PFSK-1 (cell line): ENCODE measurements at regions not wholly inside any gene's neighbourhood (a gene's known extent, or its start where the extent isn't known, plus 50 kb on each side); places are given as distances from the start of the nearest gene placed in this dataset.

Experiments used
- FOXP2 ChIP-seq: optimal IDR thresholded peaks from 2 replicates; pipeline ENCODE3; 2011; ENCODE audit warnings: borderline replicate concordance, control low read depth, inconsistent platforms; ENCODE audit not compliant: insufficient read depth; ENCODE audit errors: extremely low read length, extremely low read depth
- POLR2AphosphoS5 ChIP-seq: IDR thresholded peaks from 2 replicates; pipeline ENCODE4 v1.6.1; 2012; ENCODE audit warnings: low read depth, mild to moderate bottlenecking, control low read depth, low read length, moderate library complexity
- SIN3A ChIP-seq: IDR thresholded peaks from 2 replicates; pipeline ENCODE4 v1.6.1; 2012; ENCODE audit warnings: mild to moderate bottlenecking, low read length, moderate library complexity, borderline replicate concordance; ENCODE audit not compliant: insufficient read depth
- TAF1 ChIP-seq: IDR thresholded peaks from 2 replicates; pipeline ENCODE4 v1.6.1; 2012; ENCODE audit warnings: low read length, control low read depth, borderline replicate concordance; ENCODE audit not compliant: insufficient read depth
- TF ChIP-seq, protein P1 (sequence below), 2 experiments: IDR thresholded peaks; 2 replicates each; pipeline versions ENCODE4 v1.6.1 to v1.8.0; 2011 to 2012; ENCODE audit warnings: low read depth in 2 of 2, low read length in 2 of 2, control low read depth in 1 of 2, inconsistent platforms in 1 of 2, mild to moderate bottlenecking in 1 of 2, moderate library complexity in 1 of 2; ENCODE audit not compliant: insufficient read depth in 1 of 2

DNA sequence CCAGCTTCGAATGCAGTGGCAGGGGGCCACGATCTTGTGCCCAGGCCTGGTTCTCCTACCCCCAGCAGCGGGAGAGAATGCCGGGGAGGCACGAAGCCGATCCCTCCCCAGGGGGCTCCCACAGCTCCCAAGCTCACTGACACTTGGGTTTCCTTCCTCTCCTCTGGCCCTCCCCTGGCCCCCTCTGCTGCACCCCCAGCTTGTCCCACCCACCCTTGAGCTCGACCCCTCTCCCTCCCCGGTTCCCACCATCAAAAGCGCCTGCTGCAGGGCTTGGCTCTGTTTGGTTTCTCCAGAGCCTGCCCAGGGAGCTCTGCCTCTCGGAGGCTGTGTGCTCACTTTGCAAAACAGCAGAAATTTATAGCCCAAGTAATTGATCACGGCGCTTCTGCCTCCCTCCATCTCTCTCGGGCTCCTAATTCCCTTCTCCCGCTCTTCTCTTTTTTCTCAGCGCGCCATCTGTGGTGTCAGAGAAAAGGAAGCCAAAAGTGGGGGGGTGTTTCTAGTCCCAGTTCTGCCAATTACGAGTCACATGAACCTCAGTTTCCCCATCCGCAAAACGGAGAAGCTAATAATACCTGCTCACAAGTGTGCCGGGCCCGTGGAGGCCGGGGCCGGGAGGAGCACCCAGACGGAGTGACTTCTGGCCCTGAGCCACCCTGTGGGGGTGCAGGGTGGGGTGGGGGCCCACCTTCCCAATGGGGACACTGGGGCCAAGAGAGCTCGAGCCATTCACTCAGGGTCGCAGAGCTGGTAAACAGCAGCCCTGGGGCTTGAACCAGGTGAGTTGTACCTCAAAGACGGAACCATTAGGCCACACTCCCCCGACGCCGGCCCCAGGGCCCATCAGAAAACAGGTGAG lies 141.2 kb upstream of the IER5L start:
- TF ChIP-seq TAF1 (no peak), SIN3A (no peak)
- TF ChIP-seq, protein P1, sequence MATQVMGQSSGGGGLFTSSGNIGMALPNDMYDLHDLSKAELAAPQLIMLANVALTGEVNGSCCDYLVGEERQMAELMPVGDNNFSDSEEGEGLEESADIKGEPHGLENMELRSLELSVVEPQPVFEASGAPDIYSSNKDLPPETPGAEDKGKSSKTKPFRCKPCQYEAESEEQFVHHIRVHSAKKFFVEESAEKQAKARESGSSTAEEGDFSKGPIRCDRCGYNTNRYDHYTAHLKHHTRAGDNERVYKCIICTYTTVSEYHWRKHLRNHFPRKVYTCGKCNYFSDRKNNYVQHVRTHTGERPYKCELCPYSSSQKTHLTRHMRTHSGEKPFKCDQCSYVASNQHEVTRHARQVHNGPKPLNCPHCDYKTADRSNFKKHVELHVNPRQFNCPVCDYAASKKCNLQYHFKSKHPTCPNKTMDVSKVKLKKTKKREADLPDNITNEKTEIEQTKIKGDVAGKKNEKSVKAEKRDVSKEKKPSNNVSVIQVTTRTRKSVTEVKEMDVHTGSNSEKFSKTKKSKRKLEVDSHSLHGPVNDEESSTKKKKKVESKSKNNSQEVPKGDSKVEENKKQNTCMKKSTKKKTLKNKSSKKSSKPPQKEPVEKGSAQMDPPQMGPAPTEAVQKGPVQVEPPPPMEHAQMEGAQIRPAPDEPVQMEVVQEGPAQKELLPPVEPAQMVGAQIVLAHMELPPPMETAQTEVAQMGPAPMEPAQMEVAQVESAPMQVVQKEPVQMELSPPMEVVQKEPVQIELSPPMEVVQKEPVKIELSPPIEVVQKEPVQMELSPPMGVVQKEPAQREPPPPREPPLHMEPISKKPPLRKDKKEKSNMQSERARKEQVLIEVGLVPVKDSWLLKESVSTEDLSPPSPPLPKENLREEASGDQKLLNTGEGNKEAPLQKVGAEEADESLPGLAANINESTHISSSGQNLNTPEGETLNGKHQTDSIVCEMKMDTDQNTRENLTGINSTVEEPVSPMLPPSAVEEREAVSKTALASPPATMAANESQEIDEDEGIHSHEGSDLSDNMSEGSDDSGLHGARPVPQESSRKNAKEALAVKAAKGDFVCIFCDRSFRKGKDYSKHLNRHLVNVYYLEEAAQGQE (IDR thresholded peaks at IDR 0.05; ENCODE audit: insufficient read depth in 1 of 2, low read depth in 2 of 2, low read length in 2 of 2) = no peak

DNA sequence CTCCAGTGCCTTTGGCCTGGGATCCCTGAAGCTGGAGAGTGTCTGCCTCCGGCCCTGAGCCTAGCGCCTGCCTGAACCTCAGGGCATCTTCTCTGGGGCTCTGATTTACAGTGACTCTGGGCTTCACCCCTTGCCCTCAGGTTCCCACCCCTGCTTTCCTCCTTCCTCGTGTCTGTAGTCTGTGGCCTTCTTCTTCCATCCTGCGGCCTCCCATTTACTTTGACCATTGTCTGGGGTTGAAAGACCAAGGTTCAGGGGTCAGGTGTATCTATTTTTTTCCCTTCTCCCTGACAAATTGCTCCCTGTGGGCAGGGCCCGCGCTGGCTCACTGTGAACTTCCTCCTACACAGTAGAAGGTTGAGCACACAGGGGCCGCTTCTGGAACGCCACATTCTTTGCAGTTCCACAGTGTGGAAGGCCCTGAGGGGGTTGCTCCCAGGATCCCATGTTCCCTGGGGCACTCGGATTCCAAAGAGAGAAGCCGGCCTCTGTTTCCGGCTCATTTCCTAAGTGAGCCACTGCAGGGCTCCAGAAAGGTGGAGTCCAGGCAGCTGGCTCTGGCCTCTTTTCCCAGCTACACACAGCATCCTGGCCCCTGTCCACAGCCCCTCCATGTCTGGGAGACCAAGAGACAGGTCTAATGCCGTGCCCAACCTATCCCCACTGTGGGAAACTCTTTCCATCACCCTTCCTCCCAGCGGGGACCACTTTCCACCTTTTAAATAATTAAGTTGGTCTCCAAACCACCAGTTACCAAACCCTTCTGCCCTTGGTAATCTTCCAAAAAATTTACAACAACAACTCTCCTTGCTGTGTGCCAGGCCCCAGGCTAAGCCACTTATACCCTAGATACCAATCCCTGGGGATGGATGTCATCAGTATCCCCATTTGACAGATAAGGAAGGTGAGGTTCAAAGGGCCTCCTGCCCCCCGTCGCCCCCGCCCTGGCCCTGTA lies 140.3 kb upstream of the IER5L start:
- TF ChIP-seq TAF1 (no peak), SIN3A (no peak), FOXP2 (no peak), POLR2AphosphoS5 (no peak)
- TF ChIP-seq, protein P1 (IDR thresholded peaks at IDR 0.05; ENCODE audit: insufficient read depth in 1 of 2, low read depth in 2 of 2, low read length in 2 of 2) = no peak

DNA sequence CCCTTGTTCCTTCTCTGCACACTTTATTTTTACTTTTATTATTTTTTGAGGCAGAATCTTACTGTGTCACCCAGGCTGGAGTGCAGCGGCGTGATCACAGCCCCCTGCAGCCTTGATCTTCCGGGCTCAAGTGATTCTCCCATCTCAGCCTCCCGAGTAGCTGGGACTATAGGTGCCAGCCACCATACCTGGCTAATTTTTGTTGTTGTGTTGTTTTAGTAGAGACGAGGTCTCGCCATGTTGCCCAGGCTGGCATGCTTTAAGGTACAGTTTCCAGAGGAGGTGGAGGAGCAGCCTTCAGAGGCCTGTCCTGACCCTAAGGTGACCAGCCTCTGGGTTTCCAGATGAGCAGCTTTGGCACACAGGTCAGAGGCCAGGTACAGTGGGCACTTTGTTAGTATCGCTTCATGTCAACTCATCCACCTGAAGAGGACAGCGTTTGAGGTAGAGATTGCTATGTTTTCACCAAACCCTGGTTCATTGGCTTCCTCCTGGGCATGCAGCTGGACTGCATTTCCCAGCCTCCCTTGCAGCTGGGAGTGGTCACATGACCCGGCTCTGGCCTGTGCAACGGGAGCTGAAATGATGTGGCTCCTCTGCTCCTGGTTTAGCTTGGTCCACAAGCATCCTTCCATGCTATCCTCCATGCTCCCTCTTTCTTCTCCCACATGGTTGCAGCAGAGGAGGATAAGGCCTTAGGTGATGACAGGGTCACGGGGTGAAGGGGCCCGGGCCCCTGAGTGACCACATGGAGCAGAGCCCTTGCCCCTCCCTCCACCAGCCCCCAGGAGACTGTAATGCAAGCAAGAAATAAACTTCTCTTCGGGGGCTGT lies 139.3 kb upstream of the IER5L start:
- TF ChIP-seq FOXP2 (no peak), TAF1 (no peak)

DNA sequence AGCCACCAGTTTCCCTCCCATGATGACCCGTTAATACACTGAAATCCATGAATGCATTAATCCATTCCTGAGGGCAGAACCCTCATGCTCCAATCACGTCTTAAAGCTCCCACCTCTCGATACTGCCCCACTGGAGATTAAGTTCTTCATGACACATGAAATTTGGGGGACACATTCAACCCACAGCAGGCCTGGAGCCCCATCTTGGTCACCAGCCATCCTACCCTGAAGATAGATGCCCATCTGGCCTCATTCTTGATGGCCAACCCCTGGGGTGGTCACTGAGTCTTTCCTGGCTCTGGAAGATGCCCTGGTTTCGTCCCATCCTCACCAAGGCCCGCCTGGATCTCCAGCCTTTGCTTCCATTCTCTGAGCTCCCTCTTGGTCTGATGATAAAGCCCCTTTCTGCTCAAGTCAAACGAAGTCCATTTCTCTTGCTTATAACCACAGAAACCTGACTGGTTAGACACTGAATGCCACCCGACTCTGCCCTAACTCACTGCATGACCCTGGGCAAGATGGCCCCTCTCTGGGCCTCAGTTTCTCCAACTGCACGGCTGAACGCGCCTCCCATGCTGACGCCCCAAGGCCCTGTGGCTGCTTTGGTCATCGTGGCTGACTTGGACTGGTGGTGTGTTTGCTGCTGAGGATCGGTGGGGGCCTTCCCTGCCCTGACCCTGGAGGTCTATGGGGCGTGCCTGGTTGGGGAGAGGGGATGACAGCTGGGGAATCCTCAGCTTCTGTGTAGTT lies 138.4 kb upstream of the IER5L start:
- TF ChIP-seq, protein P1 (IDR thresholded peaks at IDR 0.05; ENCODE audit: insufficient read depth in 1 of 2, low read depth in 2 of 2, low read length in 2 of 2) = no peak
- TF ChIP-seq FOXP2 (no peak), SIN3A (no peak), TAF1 (no peak), POLR2AphosphoS5 (no peak)

DNA sequence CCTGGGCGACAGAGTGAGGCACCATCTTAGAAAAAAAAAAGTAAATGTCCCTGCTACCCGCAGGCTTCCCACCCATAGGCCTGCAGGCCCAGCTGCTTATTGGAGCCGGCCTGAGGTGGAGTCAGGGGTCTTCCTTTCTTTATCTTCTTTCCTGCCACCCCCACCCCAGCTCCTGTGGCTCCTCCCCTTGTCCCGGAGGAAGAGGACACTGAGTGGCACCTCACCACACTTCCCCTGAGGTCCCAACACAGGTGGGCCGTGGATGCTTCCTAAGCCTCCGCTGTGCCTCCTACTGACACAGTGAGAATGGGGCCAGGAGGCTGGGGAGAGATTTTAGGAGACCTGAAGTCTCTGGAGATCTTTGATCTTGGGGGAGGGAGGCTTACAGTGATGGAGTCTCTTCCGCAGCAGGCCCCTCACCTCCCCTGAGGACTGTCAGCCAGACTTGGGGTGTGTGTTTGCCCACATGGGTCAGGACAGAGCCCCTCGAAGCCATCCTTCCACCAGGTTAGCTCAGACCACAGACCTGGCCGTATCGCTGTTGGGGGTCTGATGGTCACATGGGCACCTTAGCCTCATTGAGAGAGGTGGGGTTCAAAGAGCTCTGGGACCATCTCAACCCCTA lies 135.4 kb upstream of the IER5L start:
- TF ChIP-seq FOXP2 (no peak), TAF1 (no peak), SIN3A (no peak), POLR2AphosphoS5 (no peak)
- TF ChIP-seq, protein P1 (IDR thresholded peaks at IDR 0.05; ENCODE audit: insufficient read depth in 1 of 2, low read depth in 2 of 2, low read length in 2 of 2) = no peak
